ENCODE measurements at regions not wholly inside any gene's neighbourhood (a gene's known extent, or its start where the extent isn't known, plus 50 kb on each side); places are given as distances from the start of the nearest gene placed in this dataset.

DNA sequence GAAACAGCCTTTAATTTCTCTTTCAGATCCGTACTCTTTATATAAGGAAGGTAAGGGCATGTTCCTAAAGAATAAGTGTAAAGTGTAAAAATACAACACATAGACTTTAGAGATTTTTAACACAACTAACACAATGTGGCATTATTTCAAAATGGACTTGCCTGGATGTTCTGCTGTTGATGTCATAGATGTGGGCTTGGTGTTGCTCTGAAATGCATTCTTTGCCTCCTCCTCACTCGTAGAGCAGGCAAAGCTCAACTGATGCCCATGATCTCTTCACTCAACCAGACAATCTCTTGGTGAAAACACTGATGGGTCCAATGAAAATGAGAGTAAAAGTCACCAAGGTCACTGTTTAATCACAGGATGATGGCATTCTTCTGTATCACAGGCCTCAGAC is 174.2 kb upstream of the TCERG1L start:
- Mint-ChIP-seq H3K4me3 (no peak overlapping the region), H3K9me3 (peaks cover 20% of the 10 kb centered on the region), H3K27me3 (no peaks in the 10 kb centered on the region), H3K4me1 (no peaks in the 10 kb centered on the region), H3K36me3 (ENCODE audit: insufficient read depth) (peaks cover 3% of the 10 kb centered on the region), H3K27ac (ENCODE audit: low read depth) (no peak overlapping the region)
- DNase-seq (ENCODE audit: low spot score in 2 of 2) (no peak), ATAC-seq (replicated peaks; ENCODE audit: extremely low read depth, poor library complexity, severe bottlenecking) (no peak)

DNA sequence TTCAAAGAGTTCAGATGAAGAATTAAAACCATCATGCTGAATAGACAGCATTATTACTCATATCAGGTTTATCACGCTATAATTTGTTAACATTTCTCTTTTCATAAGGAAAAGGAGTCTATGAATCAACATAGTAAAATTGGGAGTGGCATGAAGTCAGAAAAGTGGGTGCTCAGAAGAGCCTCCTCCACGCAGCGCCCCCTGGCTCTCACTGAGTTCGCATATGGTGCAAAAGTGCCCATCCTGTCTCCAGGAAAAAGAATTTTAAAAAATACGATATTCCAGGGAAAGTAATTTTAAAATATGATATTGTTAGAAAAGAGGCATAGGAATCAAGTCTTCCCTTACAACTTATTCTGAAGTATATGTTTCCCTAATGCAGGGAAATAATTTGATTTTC is 176.3 kb upstream of the TCERG1L start:
- Mint-ChIP-seq H3K4me3 (no peak overlapping the region), H3K9me3 (peaks cover 13% of the 10 kb centered on the region), H3K4me1 (no peaks in the 10 kb centered on the region), H3K27me3 (no peaks in the 10 kb centered on the region), H3K27ac (ENCODE audit: low read depth) (no peak overlapping the region), H3K36me3 (ENCODE audit: insufficient read depth) (peaks cover 1% of the 10 kb centered on the region)
- DNase-seq (ENCODE audit: low spot score in 2 of 2) (no peak), ATAC-seq (replicated peaks; ENCODE audit: extremely low read depth, poor library complexity, severe bottlenecking) (no peak)

DNA sequence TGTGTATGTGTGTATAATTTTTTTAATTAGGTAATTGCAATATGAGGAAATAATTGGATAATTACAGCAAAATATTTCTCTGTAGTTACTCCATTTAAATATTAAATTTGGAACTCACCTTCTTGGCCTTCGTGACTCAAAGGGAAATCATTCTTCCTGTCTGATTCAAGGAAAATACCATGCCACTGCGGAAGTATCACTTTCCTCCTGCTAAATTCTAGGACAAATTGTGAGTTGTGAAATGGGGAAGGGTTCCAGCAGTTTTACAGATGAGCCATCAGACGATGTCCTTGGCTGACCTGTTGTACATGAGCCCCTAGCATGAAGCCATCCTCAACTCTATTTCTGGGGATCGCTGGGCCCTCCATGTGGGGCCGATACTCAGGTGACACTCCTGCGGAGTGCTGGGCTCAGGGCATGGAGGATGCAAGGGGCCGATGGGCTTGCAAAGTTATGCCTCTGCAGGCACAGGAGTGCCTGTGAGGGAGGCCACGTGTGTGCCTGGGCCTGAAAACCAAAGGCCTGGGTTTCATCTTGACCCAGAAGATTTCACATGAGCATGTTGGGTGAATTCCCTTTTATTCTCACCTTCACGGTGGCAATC is 179.6 kb upstream of the TCERG1L start:
- no peak overlapping the region for H3K27ac Mint-ChIP-seq (ENCODE audit: low read depth)
- no peaks in the 10 kb centered on the region for H3K4me1 Mint-ChIP-seq
- peaks cover 1% of the 10 kb centered on the region for H3K36me3 Mint-ChIP-seq (ENCODE audit: insufficient read depth)
- DNase-seq (ENCODE audit: low spot score in 2 of 2) (no peak), ATAC-seq (replicated peaks; ENCODE audit: extremely low read depth, poor library complexity, severe bottlenecking) (no peak)
- no peaks in the 10 kb centered on the region for H3K27me3 Mint-ChIP-seq
- peaks cover 5% of the 10 kb centered on the region for H3K9me3 Mint-ChIP-seq
- H3K4me3 Mint-ChIP-seq, result no peak overlapping the region

GRCh38 chr10:131492211-131492857 is 180.8 kb upstream of the TCERG1L start:
- Mint-ChIP-seq H3K4me3 (no peak overlapping the region), H3K27me3 (no peaks in the 10 kb centered on the region)
- no peak for ATAC-seq (replicated peaks; ENCODE audit: extremely low read depth, poor library complexity, severe bottlenecking)

DNA sequence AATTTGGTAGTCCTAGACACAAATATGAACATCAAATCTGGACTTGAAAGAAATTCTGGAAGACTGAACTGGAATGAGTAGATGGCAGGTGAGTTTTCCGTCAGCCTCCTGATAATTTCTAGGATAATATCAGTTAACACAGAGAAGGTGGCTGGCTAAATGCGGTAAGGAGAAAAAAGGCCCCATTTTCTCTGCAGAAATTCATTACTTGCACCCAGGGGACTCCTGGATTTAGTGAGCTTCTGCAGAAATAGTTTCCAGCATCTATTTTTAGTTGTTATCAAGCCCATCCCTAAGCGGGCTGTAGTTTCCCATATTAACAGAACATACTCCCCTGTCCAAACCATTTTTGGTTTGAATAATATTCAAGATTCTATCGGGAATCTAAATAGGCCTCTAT is 181.9 kb upstream of the TCERG1L start:
- Mint-ChIP-seq H3K27ac (ENCODE audit: low read depth) (no peak overlapping the region), H3K36me3 (ENCODE audit: insufficient read depth) (peaks cover 1% of the 10 kb centered on the region), H3K27me3 (no peaks in the 10 kb centered on the region), H3K4me3 (no peak overlapping the region), H3K4me1 (no peaks in the 10 kb centered on the region), H3K9me3 (peaks cover 5% of the 10 kb centered on the region)
- DNase-seq (ENCODE audit: low spot score in 2 of 2) (no peak), ATAC-seq (replicated peaks; ENCODE audit: extremely low read depth, poor library complexity, severe bottlenecking) (no peak)

More at GRCh38 chr10:131492211-131492857, 180.8 kb upstream of the TCERG1L start:
- Mint-ChIP-seq H3K4me1 (no peaks in the 10 kb centered on the region), H3K27ac (ENCODE audit: low read depth) (no peak overlapping the region), H3K36me3 (ENCODE audit: insufficient read depth) (peaks cover 1% of the 10 kb centered on the region), H3K9me3 (peaks cover 5% of the 10 kb centered on the region)
- no peak for DNase-seq (ENCODE audit: low spot score in 2 of 2)

- H3K27ac Mint-ChIP-seq (ENCODE audit: low read depth), result no peak overlapping the region
- ATAC-seq (replicated peaks; ENCODE audit: extremely low read depth, poor library complexity, severe bottlenecking), result no peak
These were observed 182.9 kb upstream of the TCERG1L start for GRCh38 chr10:131494451-131494850.

DNA sequence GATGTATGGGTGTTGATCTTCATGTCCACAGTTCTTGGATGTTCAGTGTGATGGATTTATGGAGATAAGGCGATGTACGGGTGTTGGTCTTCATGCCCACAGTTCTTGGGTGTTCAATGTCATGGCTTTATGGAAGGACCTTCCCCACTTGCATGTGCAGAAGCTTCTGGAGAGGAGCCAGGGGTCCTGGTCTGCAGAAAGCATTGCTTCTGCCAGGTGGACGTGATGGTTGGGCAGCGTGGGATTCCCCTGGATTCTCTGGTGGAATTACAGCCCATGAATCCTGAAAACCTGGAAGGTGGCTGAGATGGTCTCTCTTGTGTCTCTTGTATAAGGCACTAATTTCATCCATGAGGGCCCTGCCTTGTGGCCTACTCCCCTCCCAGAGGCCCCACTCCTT is 183.7 kb upstream of the TCERG1L start:
- no peak overlapping the region for H3K27ac Mint-ChIP-seq (ENCODE audit: low read depth)
- H3K4me3 Mint-ChIP-seq, result no peak overlapping the region
- DNase-seq (ENCODE audit: low spot score in 2 of 2) (no peak), ATAC-seq (replicated peaks; ENCODE audit: extremely low read depth, poor library complexity, severe bottlenecking) (no peak)
- peaks cover 5% of the 10 kb centered on the region for H3K9me3 Mint-ChIP-seq
- H3K36me3 Mint-ChIP-seq (ENCODE audit: insufficient read depth), result peaks cover 1% of the 10 kb centered on the region
- no peaks in the 10 kb centered on the region for H3K4me1 Mint-ChIP-seq
- no peaks in the 10 kb centered on the region for H3K27me3 Mint-ChIP-seq

More at GRCh38 chr10:131494451-131494850, 182.9 kb upstream of the TCERG1L start:
- H3K36me3 Mint-ChIP-seq (ENCODE audit: insufficient read depth), result peaks cover 1% of the 10 kb centered on the region
- no peaks in the 10 kb centered on the region for H3K4me1 Mint-ChIP-seq
- H3K27me3 Mint-ChIP-seq, result no peaks in the 10 kb centered on the region
- no peak overlapping the region for H3K4me3 Mint-ChIP-seq
- peaks cover 5% of the 10 kb centered on the region for H3K9me3 Mint-ChIP-seq
- DNase-seq (ENCODE audit: low spot score in 2 of 2), result no peak

DNA sequence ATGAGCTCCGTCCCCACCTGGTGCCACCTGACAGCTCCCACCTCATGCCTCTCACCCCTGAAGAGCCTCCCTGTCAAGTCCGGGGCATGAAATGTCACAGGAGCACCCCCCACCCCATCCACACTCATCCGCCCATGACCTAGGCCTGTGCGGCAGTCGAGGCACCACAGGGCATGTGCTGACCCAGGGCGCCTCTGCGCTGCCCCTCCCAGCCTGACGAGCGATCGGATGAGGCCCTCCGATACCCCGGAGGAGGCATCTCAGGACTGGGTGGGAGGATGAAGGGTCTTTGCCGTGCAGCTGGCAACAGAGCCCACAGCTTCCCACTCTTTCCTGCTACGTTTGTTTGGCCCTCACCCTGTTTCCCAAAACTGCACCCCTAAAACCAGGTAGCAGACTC is 184.4 kb upstream of the TCERG1L start:
- Mint-ChIP-seq H3K27ac (ENCODE audit: low read depth) (no peak overlapping the region), H3K4me1 (no peaks in the 10 kb centered on the region), H3K9me3 (peaks cover 5% of the 10 kb centered on the region), H3K36me3 (ENCODE audit: insufficient read depth) (peaks cover 1% of the 10 kb centered on the region), H3K27me3 (no peaks in the 10 kb centered on the region), H3K4me3 (no peak overlapping the region)
- ATAC-seq (replicated peaks; ENCODE audit: extremely low read depth, poor library complexity, severe bottlenecking), result no peak
- no peak for DNase-seq (ENCODE audit: low spot score in 2 of 2)

- DNase-seq (ENCODE audit: low spot score in 2 of 2) (no peak), ATAC-seq (replicated peaks; ENCODE audit: extremely low read depth, poor library complexity, severe bottlenecking) (no peak)
- peaks cover 5% of the 10 kb centered on the region for H3K9me3 Mint-ChIP-seq
- no peak overlapping the region for H3K4me3 Mint-ChIP-seq
- no peak overlapping the region for H3K27ac Mint-ChIP-seq (ENCODE audit: low read depth)
- H3K36me3 Mint-ChIP-seq (ENCODE audit: insufficient read depth), result peaks cover 1% of the 10 kb centered on the region
- H3K27me3 Mint-ChIP-seq, result no peaks in the 10 kb centered on the region
- H3K4me1 Mint-ChIP-seq, result no peaks in the 10 kb centered on the region
These were observed 185.0 kb upstream of the TCERG1L start for GRCh38 chr10:131496351-131497052.

- no peak for DNase-seq (ENCODE audit: low spot score in 2 of 2)
- ATAC-seq (replicated peaks; ENCODE audit: extremely low read depth, poor library complexity, severe bottlenecking), result no peak
- H3K4me3 Mint-ChIP-seq, result no peak overlapping the region
- H3K4me1 Mint-ChIP-seq, result no peaks in the 10 kb centered on the region
- H3K36me3 Mint-ChIP-seq (ENCODE audit: insufficient read depth), result no peaks in the 10 kb centered on the region
- H3K27me3 Mint-ChIP-seq, result no peaks in the 10 kb centered on the region
- peaks cover 21% of the 10 kb centered on the region for H3K9me3 Mint-ChIP-seq
- no peak overlapping the region for H3K27ac Mint-ChIP-seq (ENCODE audit: low read depth)
These were observed 188.0 kb upstream of the TCERG1L start for GRCh38 chr10:131499566-131499965.

DNA sequence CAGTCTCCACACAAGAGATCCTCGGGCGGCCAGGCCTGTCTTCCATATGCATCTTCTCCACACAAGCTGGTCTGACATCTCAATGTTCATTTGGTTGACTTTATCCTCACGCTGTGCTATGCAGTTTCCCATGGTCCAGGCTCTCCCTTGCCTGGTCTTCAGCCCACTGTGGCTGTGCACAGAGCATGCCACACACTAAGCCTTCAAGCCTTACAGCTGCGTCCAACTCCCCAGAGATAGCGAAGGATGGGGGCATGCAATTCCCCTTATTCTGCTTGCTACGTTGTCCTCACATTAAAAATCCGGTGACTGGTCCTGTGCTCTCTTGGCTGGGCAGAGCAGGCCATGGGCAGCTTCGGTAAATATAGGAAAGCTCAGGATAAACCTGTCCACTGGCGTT is 188.7 kb upstream of the TCERG1L start:
- no peak overlapping the region for H3K4me3 Mint-ChIP-seq
- no peak overlapping the region for H3K27ac Mint-ChIP-seq (ENCODE audit: low read depth)
- H3K27me3 Mint-ChIP-seq, result no peaks in the 10 kb centered on the region
- ATAC-seq (replicated peaks; ENCODE audit: extremely low read depth, poor library complexity, severe bottlenecking) (no peak), DNase-seq (ENCODE audit: low spot score in 2 of 2) (no peak)
- no peaks in the 10 kb centered on the region for H3K4me1 Mint-ChIP-seq
- no peaks in the 10 kb centered on the region for H3K36me3 Mint-ChIP-seq (ENCODE audit: insufficient read depth)
- peaks cover 16% of the 10 kb centered on the region for H3K9me3 Mint-ChIP-seq

DNA sequence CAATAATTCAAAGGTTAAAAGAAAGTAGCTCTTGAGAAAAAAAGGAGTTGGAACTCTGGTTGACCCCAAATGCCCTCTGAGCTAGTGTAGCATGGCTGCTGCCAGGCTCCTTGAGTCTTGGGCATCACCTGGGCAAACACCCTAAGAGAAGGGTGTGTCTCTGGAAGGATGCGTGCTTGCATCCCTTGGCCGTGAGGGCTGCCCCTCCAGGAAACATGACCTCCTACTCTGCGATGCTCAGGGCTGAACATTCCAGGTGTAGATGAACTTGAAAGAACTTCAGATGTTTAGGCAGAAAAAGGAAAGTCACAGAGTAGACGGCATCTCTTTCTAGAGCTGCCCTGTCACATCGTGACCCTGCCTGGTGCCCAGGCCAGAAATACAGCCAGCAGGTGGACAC is 189.4 kb upstream of the TCERG1L start:
- DNase-seq (ENCODE audit: low spot score in 2 of 2) (no peak), ATAC-seq (replicated peaks; ENCODE audit: extremely low read depth, poor library complexity, severe bottlenecking) (no peak)
- no peak overlapping the region for H3K4me3 Mint-ChIP-seq
- no peak overlapping the region for H3K27ac Mint-ChIP-seq (ENCODE audit: low read depth)
- no peaks in the 10 kb centered on the region for H3K36me3 Mint-ChIP-seq (ENCODE audit: insufficient read depth)
- H3K4me1 Mint-ChIP-seq, result no peaks in the 10 kb centered on the region
- H3K27me3 Mint-ChIP-seq, result no peaks in the 10 kb centered on the region
- H3K9me3 Mint-ChIP-seq, result peaks cover 16% of the 10 kb centered on the region

DNA sequence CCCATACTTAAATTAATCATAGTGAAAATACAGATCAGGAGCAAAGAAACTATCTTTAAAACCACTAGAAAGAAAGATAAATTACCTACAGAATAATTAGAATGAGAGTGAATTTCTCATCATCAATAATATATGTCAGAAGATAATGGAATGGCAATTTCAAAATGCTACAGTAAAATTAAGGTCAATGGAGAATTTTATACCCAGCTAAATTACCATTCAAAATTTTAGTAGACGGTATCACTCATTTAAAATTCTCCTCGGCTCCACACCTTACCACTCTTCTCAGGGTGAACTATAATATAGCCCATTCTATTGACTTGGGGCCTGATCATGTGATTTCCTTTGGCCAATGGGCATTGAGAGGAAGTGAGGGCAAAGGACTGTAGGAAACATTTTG is 192.5 kb upstream of the TCERG1L start:
- Mint-ChIP-seq H3K4me3 (no peak overlapping the region), H3K27me3 (no peaks in the 10 kb centered on the region), H3K27ac (ENCODE audit: low read depth) (no peak overlapping the region), H3K36me3 (ENCODE audit: insufficient read depth) (no peaks in the 10 kb centered on the region), H3K4me1 (no peaks in the 10 kb centered on the region), H3K9me3 (peaks cover 17% of the 10 kb centered on the region)
- ATAC-seq (replicated peaks; ENCODE audit: extremely low read depth, poor library complexity, severe bottlenecking), result no peak
- no peak for DNase-seq (ENCODE audit: low spot score in 2 of 2)
